ENCODE measurements at regions not wholly inside any gene's neighbourhood (a gene's known extent, or its start where the extent isn't known, plus 50 kb on each side); places are given as distances from the start of the nearest gene placed in this dataset.

DNA sequence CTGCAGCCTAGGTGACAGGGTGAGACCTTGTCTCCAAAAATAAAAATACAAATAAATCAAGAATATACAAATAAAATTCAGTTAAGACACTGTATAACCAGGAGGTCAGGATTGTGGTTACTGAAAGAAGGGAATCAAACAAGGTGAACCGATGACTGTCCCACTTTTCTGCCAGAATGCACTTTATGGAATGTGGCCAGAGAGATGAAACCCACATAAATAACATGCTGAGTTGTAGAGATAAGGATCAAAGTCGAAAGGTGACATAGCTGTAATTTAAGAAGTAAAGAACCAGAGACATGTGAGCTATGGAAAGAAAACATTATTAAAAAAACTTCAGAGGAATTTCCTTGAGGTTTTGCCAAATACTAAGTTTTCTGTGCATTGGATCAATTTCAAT lies 1098.2 kb upstream of the USP15 start:
- no peaks in the 10 kb centered on the region for H3K36me3 Mint-ChIP-seq
- H3K4me3 Mint-ChIP-seq: no peak overlapping the region
- no peak overlapping the region for H3K27ac Mint-ChIP-seq
- no peaks in the 10 kb centered on the region for H3K27me3 Mint-ChIP-seq
- no peak for DNase-seq (ENCODE audit: extremely low spot score, unreplicated experiment)
- no peaks in the 10 kb centered on the region for H3K4me1 Mint-ChIP-seq (ENCODE audit: unreplicated experiment)
- TF ChIP-seq, protein P1, sequence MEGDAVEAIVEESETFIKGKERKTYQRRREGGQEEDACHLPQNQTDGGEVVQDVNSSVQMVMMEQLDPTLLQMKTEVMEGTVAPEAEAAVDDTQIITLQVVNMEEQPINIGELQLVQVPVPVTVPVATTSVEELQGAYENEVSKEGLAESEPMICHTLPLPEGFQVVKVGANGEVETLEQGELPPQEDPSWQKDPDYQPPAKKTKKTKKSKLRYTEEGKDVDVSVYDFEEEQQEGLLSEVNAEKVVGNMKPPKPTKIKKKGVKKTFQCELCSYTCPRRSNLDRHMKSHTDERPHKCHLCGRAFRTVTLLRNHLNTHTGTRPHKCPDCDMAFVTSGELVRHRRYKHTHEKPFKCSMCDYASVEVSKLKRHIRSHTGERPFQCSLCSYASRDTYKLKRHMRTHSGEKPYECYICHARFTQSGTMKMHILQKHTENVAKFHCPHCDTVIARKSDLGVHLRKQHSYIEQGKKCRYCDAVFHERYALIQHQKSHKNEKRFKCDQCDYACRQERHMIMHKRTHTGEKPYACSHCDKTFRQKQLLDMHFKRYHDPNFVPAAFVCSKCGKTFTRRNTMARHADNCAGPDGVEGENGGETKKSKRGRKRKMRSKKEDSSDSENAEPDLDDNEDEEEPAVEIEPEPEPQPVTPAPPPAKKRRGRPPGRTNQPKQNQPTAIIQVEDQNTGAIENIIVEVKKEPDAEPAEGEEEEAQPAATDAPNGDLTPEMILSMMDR (conservative IDR thresholded peaks at IDR 0.05): no peak
- H3K9me3 Mint-ChIP-seq: peaks cover 3% of the 10 kb centered on the region

DNA sequence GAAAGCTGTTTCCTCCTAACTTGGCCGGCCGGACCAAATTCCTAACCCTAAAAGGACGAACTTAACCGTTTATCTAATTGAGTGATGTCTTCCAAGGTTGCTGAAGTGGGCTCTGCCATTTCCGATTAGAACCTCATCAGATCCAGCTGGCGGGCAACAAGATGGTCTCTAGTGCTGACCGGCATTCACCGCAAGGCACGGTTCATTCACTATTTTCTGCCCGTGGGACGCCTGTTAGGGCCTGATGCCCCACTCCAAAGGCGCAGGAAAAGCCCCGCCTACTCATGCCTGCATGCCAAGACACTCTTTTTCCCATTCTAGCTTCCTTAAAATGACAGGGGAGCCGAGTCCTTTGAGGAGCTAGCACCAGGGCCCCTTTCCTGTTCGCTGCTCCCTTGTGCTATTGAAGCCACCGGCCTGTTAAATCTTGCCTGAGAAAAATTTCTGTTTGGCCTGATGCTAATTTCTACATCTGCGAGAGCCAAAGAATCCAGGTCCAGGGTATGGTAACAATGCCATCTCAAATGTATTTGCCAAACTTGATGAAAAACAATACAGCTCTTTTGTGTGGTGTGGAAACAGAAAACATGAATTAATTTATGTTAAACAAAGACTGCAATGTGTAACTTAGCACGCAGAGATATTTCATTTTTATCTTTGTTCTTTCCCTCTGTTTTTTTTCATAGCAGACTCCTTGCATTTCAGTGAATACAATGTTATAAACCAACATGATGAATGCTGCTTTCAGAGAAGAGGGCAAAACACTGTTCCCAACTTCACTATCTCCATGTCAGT lies 1071.2 kb upstream of the USP15 start:
- no peak overlapping the region for H3K27ac Mint-ChIP-seq
- TF ChIP-seq, protein P1 (conservative IDR thresholded peaks at IDR 0.05): no peak
- DNase-seq (ENCODE audit: extremely low spot score, unreplicated experiment): no peak
- H3K36me3 Mint-ChIP-seq: no peaks in the 10 kb centered on the region
- H3K9me3 Mint-ChIP-seq: no peaks in the 10 kb centered on the region
- H3K27me3 Mint-ChIP-seq: no peaks in the 10 kb centered on the region
- no peaks in the 10 kb centered on the region for H3K4me1 Mint-ChIP-seq (ENCODE audit: unreplicated experiment)
- no peak overlapping the region for H3K4me3 Mint-ChIP-seq

DNA sequence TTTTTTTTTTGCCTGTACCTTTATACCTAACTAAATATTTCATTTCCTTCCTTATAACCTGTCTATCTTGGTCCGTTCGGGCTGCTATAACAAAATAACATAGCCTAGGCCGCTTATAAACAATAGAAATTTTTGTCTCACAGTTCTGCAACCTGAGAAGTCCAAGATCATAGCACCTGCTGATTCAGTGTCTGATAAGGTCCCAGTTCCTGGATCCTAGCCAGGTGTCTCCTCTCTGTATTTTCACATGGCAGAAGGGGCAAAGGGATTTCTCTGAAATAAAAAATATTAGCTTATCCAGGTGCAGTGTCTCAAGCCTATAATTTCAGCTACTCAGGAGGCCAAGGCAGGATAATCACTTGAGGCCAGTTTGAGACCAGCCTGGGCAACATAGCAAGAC lies 1046.6 kb upstream of the USP15 start:
- Mint-ChIP-seq H3K4me3 (no peak overlapping the region), H3K27ac (no peak overlapping the region), H3K36me3 (no peaks in the 10 kb centered on the region), H3K27me3 (no peaks in the 10 kb centered on the region), H3K9me3 (no peaks in the 10 kb centered on the region), H3K4me1 (ENCODE audit: unreplicated experiment) (no peaks in the 10 kb centered on the region)
- TF ChIP-seq, protein P1 (conservative IDR thresholded peaks at IDR 0.05): no peak
- no peak for DNase-seq (ENCODE audit: extremely low spot score, unreplicated experiment)

- Mint-ChIP-seq H3K9me3 (no peaks in the 10 kb centered on the region), H3K4me1 (ENCODE audit: unreplicated experiment) (no peaks in the 10 kb centered on the region), H3K4me3 (no peak overlapping the region), H3K27ac (no peak overlapping the region), H3K36me3 (no peaks in the 10 kb centered on the region), H3K27me3 (no peaks in the 10 kb centered on the region)
- no peak for DNase-seq (ENCODE audit: extremely low spot score, unreplicated experiment)
- TF ChIP-seq, protein P1 (conservative IDR thresholded peaks at IDR 0.05): no peak
These were observed 1039.9 kb upstream of the USP15 start for GRCh38 chr12:61220337-61220736.

DNA sequence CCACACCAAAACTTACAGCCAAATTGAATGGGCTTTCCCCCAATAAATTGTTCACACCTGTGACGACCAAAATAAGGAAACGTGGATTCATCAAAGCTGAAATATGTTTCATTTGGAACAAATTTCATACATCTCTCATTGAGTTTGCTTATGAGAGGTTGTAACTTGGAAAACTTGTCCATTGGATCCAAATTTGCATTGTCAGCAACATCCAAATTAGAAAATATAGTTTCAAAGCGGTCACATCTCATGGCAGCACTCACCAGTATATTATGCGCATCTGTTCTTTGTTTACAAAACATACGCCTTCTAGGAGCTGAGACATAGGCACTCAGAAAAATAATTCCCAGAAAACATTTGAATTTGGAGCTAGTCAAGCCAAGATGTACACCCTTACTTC lies 1028.2 kb upstream of the USP15 start:
- no peak for DNase-seq (ENCODE audit: extremely low spot score, unreplicated experiment)
- no peaks in the 10 kb centered on the region for H3K4me1 Mint-ChIP-seq (ENCODE audit: unreplicated experiment)
- no peak overlapping the region for H3K27ac Mint-ChIP-seq
- no peaks in the 10 kb centered on the region for H3K36me3 Mint-ChIP-seq
- no peaks in the 10 kb centered on the region for H3K9me3 Mint-ChIP-seq
- H3K27me3 Mint-ChIP-seq: no peaks in the 10 kb centered on the region
- TF ChIP-seq, protein P1 (conservative IDR thresholded peaks at IDR 0.05): no peak
- no peak overlapping the region for H3K4me3 Mint-ChIP-seq
